K562 (cell line): ENCODE measurements at regions not wholly inside any gene's neighbourhood (a gene's known extent, or its start where the extent isn't known, plus 50 kb on each side); places are given as distances from the start of the nearest gene placed in this dataset.

Source experiments
- ATAC-seq: fragments of 200-7000 bp; cut with Tn5 transposase; 3 replicates; pipeline ENCODE4 v1.9.1; 2020; ENCODE audit warnings: moderate library complexity
- BruUV-seq: library from RNA; stranded (reverse); fragments of 400-500 nt; replicated peaks from 2 replicates; lab custom pipeline; 2021; lab: Mats Ljungman, UMichigan
- CTCF ChIA-PET: fragments of 300-600 bp; formaldehyde crosslinking; extraction: SDS; loops from one replicate; lab custom pipeline; 2021; ENCODE audit warnings: low intra/inter-chr PET ratio; lab: Yijun Ruan, JAX
- POLR2A ChIA-PET: fragments of 300-600, 350-650 bp; sonication (Branson Sonifier 250); formaldehyde crosslinking; extraction: SDS; loops from one replicate; lab custom pipeline; 2021; ENCODE audit warnings: antibody characterized with exemption, inconsistent platforms; lab: Yijun Ruan, JAX
- DNase-seq, 4 experiments: peaks; one replicate each; pipeline versions ENCODE4 v3.0.0 to v3.0.0-alpha.2; 2011 to 2018; ENCODE audit warnings: low spot score in 3 of 4, mixed read lengths in 3 of 4; ENCODE audit errors: extremely low read depth in 1 of 4
- FAIRE-seq: peaks from 2 replicates; lab custom pipeline; 2011; peaks lifted over from hg19 to GRCh38; lab: Jason Lieb, UNC
- H2AFZ ChIP-seq: 2 replicates; pipeline ENCODE4 v1.6.0; 2011; ENCODE audit warnings: low read depth, low read length, control low read depth, inconsistent platforms
- H3K27ac ChIP-seq: fragments of 200-600 bp; 3 replicates; pipeline ENCODE4 v1.8.0; 2011; ENCODE audit warnings: low read depth, mild to moderate bottlenecking, control low read depth, inconsistent platforms, low read length, moderate library complexity, mixed read lengths; ENCODE audit errors: extremely low read depth
- H3K27me3 ChIP-seq, 2 experiments: fragments of 300-600 bp in 1 of 2; 2 replicates in 1 of 2; 3 replicates in 1 of 2; pipeline versions ENCODE4 v1.6.0 to v1.8.0; 2011; ENCODE audit warnings: inconsistent platforms in 2 of 2, low read length in 2 of 2, mild to moderate bottlenecking in 1 of 2, mixed read lengths in 1 of 2, moderate library complexity in 1 of 2; ENCODE audit not compliant: control insufficient read depth in 2 of 2, insufficient read depth in 2 of 2
- H3K36me3 ChIP-seq: fragments of 300-600 bp; 3 replicates; pipeline ENCODE4 v1.8.0; 2011; ENCODE audit warnings: mild to moderate bottlenecking, low read length, inconsistent platforms; ENCODE audit not compliant: control insufficient read depth, insufficient read depth
- H3K4me1 ChIP-seq, 2 experiments: fragments of 200-600 bp in 1 of 2; replicated peaks in 1 of 2; 2 replicates in 1 of 2; 3 replicates in 1 of 2; pipeline versions ENCODE4 v1.5.1 to v1.8.0; 2011; ENCODE audit warnings: inconsistent platforms in 2 of 2, low read length in 2 of 2, mild to moderate bottlenecking in 1 of 2, mixed read lengths in 1 of 2, moderate library complexity in 1 of 2; ENCODE audit not compliant: control insufficient read depth in 2 of 2, insufficient read depth in 2 of 2
- H3K4me2 ChIP-seq: 2 replicates; pipeline ENCODE4 v1.6.1; 2011; ENCODE audit warnings: low read length, control low read depth, inconsistent platforms, mixed read lengths; ENCODE audit not compliant: insufficient read depth
- H3K4me3 ChIP-seq: fragments of 200-600 bp; sonication (generic), shearing (Covaris generic); 2 replicates; pipeline ENCODE4 v1.5.1; 2016; ENCODE audit warnings: control low read depth, inconsistent platforms
- H3K79me2 ChIP-seq: fragments of 200-600 bp; 3 replicates; pipeline ENCODE4 v1.8.0; 2011; ENCODE audit warnings: low read length, inconsistent platforms; ENCODE audit not compliant: control insufficient read depth, insufficient read depth
- H3K9ac ChIP-seq, 2 experiments: 2 replicates each; pipeline versions ENCODE4 v1.6.0 to v1.6.1; 2011; ENCODE audit warnings: low read depth in 2 of 2, low read length in 2 of 2, control low read depth in 1 of 2, inconsistent platforms in 1 of 2, mild to moderate bottlenecking in 1 of 2, mixed read lengths in 1 of 2; ENCODE audit not compliant: insufficient read depth in 1 of 2
- H3K9me1 ChIP-seq: one replicate; pipeline ENCODE4 v1.6.0; 2011; ENCODE audit warnings: inconsistent platforms, mild to moderate bottlenecking, low read length, moderate library complexity; ENCODE audit not compliant: control insufficient read depth, insufficient read depth
- H3K9me3 ChIP-seq: replicated peaks from 2 replicates; pipeline ENCODE4 v1.5.1; 2011; ENCODE audit warnings: low read depth, low read length, inconsistent platforms; ENCODE audit not compliant: control insufficient read depth, insufficient read depth
- H4K20me1 ChIP-seq: replicated peaks from 2 replicates; pipeline ENCODE4 v1.6.1; 2011; ENCODE audit warnings: low read length, inconsistent platforms, mixed read lengths; ENCODE audit not compliant: control insufficient read depth, insufficient read depth
- C11orf30 ChIP-seq: fragments of 450-650 bp; IDR thresholded peaks from 2 replicates; pipeline ENCODE4 v1.6.1; 2016; ENCODE audit warnings: low read depth, mild to moderate bottlenecking
- CHD1 ChIP-seq: fragments of 200-600 bp; sonication (generic); IDR thresholded peaks from one replicate; pipeline ENCODE4 v1.6.1; 2012; ENCODE audit warnings: mild to moderate bottlenecking, moderate library complexity, low read length, inconsistent platforms
- ELF4 ChIP-seq: fragments of 450-650 bp; formaldehyde crosslinking; IDR thresholded peaks from 2 replicates; pipeline ENCODE4 v1.4.0; 2022; ENCODE audit warnings: missing genetic modification characterization
- GTF2A2 ChIP-seq: IDR thresholded peaks from 2 replicates; pipeline ENCODE4 v1.6.1; 2016; ENCODE audit warnings: mild to moderate bottlenecking, missing genetic modification characterization, missing compliant biosample characterization
- HNRNPLL ChIP-seq: fragments of 200-400 bp; formaldehyde crosslinking; IDR thresholded peaks from 2 replicates; pipeline ENCODE4 v1.6.1; 2017; ENCODE audit warnings: low read length, low read depth, mild to moderate bottlenecking; ENCODE audit not compliant: poor library complexity, severe bottlenecking
- KLF10 ChIP-seq: fragments of 250-450 bp; sonication (Bioruptor Pico); IDR thresholded peaks from 2 replicates; pipeline ENCODE4 v1.6.1; 2021; ENCODE audit warnings: matching md5 sums
- MAFF ChIP-seq: IDR thresholded peaks from 2 replicates; pipeline ENCODE4 v1.6.1; 2012; ENCODE audit warnings: low read length, improper control_type of control experiment
- MAFG ChIP-seq: fragments of 450-650 bp; conservative IDR thresholded peaks from 2 replicates; pipeline ENCODE4 v1.6.1; 2016; ENCODE audit warnings: missing genetic modification characterization, missing compliant biosample characterization
- MAFK ChIP-seq: IDR thresholded peaks from 2 replicates; pipeline ENCODE4 v1.6.1; 2011; ENCODE audit warnings: low read length, improper control_type of control experiment
- MTA3 ChIP-seq: fragments of 450-650 bp; formaldehyde crosslinking; IDR thresholded peaks from 2 replicates; pipeline ENCODE4 v1.6.1; 2017; ENCODE audit warnings: mild to moderate bottlenecking, borderline replicate concordance
- OTX1 ChIP-seq: fragments of 450-650 bp; formaldehyde crosslinking; IDR thresholded peaks from 2 replicates; pipeline ENCODE4 v1.4.0; 2022; ENCODE audit warnings: mild to moderate bottlenecking
- RBM25 ChIP-seq: fragments of 200-400 bp; formaldehyde crosslinking; IDR thresholded peaks from 2 replicates; pipeline ENCODE4 v1.6.1; 2018; ENCODE audit warnings: low read length, low read depth, moderate library complexity; ENCODE audit not compliant: severe bottlenecking
- U2AF2 ChIP-seq: fragments of 200-400 bp; formaldehyde crosslinking; optimal IDR thresholded peaks from 2 replicates; pipeline ENCODE3; 2017; ENCODE audit warnings: low read depth, mild to moderate bottlenecking, low read length
- ZNF263 ChIP-seq: sonication (generic); formaldehyde crosslinking; IDR thresholded peaks from 2 replicates; pipeline ENCODE4 v1.8.0; 2022; ENCODE audit warnings: mild to moderate bottlenecking, missing genetic modification reagents, borderline replicate concordance
- ZNF316 ChIP-seq: fragments of 450-650 bp; IDR thresholded peaks from 2 replicates; pipeline ENCODE4 v1.6.1; 2016
- ZSCAN32 ChIP-seq: fragments of 450-650 bp; formaldehyde crosslinking; IDR thresholded peaks from 2 replicates; pipeline ENCODE4 v1.4.0; 2020; ENCODE audit warnings: mild to moderate bottlenecking, moderate library complexity
- WGBS: fragments of 100-300 bp; shearing (Covaris generic); methylation state at CpG from one replicate; pipeline ENCODE4 v1.1.6; 2016; ENCODE audit warnings: low coverage, mixed read lengths; ENCODE audit not compliant: insufficient coverage; ENCODE audit errors: missing lambda C conversion rate; 5-methylcytosine and 5-hydroxymethylcytosine counted together
- in situ Hi-C: fragments of 300-500 bp; cut with MboI; formaldehyde crosslinking; loops from 4 replicates; pipeline ENCODE4 v1.15.0; 2018; ENCODE audit warnings: inconsistent platforms, mixed read lengths
- intact Hi-C: fragments of 100-400 bp; cut with micrococcal nuclease; formaldehyde crosslinking; loops from 2 replicates; pipeline ENCODE4 v1.14.2; 2022
- TF ChIP-seq, protein P1 (sequence below): fragments of 250-450 bp; sonication (Bioruptor Pico); IDR thresholded peaks from 2 replicates; pipeline ENCODE4 v1.4.0; 2020; ENCODE audit warnings: mild to moderate bottlenecking

DNA sequence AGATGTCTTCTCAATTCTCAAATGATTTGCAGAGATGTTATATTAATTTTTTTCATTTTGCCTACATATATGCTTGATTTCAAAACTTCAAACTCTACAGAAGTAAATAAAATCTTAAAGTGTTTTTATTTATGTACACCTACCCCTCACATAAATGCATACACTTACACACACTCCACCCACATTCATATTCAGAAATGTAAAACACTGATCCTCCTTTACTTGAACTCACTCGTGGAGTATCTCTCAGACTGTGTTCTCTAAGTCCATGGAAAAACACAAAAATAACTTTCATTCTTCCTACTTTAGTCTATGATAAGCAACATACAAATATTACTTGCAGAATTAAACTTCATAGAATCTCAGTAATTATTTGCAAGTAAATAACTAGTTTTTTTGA is 209.1 kb upstream of the RBMS1 start (continued):
- TF ChIP-seq ZSCAN32 (CRISPR knock-in tag) (no peak), RBM25 (no peak), ZNF263 (no peak)
- TF ChIP-seq, protein P1, sequence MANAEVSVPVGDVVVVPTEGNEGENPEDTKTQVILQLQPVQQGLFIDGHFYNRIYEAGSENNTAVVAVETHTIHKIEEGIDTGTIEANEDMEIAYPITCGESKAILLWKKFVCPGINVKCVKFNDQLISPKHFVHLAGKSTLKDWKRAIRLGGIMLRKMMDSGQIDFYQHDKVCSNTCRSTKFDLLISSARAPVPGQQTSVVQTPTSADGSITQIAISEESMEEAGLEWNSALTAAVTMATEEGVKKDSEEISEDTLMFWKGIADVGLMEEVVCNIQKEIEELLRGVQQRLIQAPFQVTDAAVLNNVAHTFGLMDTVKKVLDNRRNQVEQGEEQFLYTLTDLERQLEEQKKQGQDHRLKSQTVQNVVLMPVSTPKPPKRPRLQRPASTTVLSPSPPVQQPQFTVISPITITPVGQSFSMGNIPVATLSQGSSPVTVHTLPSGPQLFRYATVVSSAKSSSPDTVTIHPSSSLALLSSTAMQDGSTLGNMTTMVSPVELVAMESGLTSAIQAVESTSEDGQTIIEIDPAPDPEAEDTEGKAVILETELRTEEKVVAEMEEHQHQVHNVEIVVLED (CRISPR knock-in tag) = no peak

DNA sequence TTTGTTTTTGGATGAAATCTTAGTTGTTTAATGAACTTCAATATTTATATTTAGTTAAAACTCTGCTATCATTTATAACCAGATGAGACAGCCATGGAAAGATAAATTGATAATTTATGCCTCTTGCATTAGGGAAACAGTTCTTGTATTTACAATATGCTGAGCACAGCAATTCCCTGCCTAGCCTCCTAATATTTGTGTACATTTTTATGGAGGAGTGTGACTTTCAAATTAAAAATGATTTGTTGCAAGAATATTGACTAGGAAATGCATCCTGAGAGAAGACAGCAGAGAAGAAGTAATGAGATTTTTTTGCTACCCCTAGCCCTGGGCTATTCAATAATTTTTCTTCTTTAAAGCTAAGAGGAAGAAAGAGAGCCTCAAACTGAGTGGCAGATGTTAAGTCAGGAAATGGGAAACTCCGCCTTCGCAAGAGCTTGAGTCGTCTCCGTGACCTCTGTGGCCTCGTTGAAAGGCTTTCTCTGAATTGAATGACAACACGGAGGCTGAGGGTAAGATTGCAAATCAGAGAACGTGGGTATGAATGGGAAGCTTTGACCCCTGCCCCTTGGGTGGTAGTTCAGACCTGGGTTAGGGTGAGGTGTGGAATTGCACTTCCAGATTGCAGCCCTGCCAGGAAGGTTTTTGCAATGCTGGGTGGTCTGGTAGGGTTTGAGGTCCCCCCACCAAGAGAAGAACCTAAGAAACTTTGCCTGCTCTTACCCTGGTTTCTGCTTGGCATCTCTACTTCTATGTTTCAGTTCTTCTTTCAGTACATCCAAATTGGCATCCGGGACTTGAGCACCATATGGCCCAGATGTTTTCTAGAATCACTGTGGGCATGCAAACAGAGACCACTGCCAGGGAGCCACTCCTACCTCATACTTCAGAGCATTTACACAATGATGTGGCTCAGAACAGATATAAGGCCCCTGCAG is 210.3 kb upstream of the RBMS1 start:
- Histone ChIP-seq H3K27ac (no peak overlapping the region), H3K9me1 (no peaks in the 10 kb centered on the region), H3K27me3 (no peaks in the 10 kb centered on the region), H3K36me3 (no peaks in the 10 kb centered on the region), H3K9me3 (no peaks in the 10 kb centered on the region; the same call in 1 of the 2 replicates), H3K4me2 (no peak overlapping the region), H3K4me3 (no peak overlapping the region), H4K20me1 (no peaks in the 10 kb centered on the region), H2AFZ (no peak overlapping the region), H3K79me2 (no peaks in the 10 kb centered on the region), H3K9ac (no peak overlapping the region), H3K4me1 (no peaks in the 10 kb centered on the region)
- no TSS peak for BruUV-seq
- intact Hi-C loops (no loop called here), in situ Hi-C loops (no loop called here)
- FAIRE-seq = no peak
- DNase-seq = no peak
- ATAC-seq = no peak
- 2% methylated on average over 8 of the region's 8 CpGs for WGBS
- ChIA-PET POLR2A (no interaction called here), CTCF (no interaction called here)
- TF ChIP-seq HNRNPLL = no peak
- no peak for TF ChIP-seq KLF10 (CRISPR knock-in tag)
- TF ChIP-seq MAFG (tag) = 0 out of 2 replicates have a peak, but pooled peaks have one; percentile 23
- TF ChIP-seq OTX1 (CRISPR knock-in tag) = no peak
- TF ChIP-seq MAFF = peak; percentile 48
- TF ChIP-seq GTF2A2 (tag) = no peak
- no peak for TF ChIP-seq CHD1
- TF ChIP-seq ELF4 (CRISPR knock-in tag) = no peak
- peak; percentile 7; the same call in 1 of the 2 replicates for TF ChIP-seq C11orf30
- TF ChIP-seq ZNF316 = peak; percentile 33; the same call in 1 of the 2 replicates
- no peak for TF ChIP-seq U2AF2
- TF ChIP-seq MAFK = peak; percentile 71; the same call in 1 of the 2 replicates
- no peak for TF ChIP-seq MTA3
